ENCODE measurements at regions not wholly inside any gene's neighbourhood (a gene's known extent, or its start where the extent isn't known, plus 50 kb on each side); places are given as distances from the start of the nearest gene placed in this dataset.

DNA sequence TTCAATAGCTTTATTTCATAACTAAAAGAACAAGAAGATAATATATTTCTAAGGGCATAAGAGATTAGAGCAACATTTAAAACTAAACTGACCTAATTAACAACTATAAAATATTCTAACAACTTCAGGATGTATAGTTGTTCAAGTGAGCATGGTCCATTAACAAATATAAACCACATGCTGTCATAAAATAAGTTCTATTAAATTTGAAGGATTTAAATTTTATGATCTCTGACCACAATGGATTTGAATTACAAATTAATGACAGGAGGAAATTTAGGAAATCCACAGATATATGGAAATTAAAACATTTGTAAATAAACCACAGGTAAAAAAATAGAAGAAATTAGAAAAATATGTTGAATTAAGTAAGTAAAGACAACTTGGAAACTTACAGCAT lies 196.5 kb upstream of the PCDH20 start:
- H3K9me3 ChIP-seq: no peaks in the 10 kb centered on the region
- no peak overlapping the region for H3K4me3 ChIP-seq
- intact Hi-C loops (cut with DNase I): no loop called here
- no peak for DNase-seq (ENCODE audit: extremely low spot score)
- TF ChIP-seq EP300 (IDR thresholded peaks at IDR 0.05) (no peak), POLR2AphosphoS5 (IDR thresholded peaks at IDR 0.05) (no peak), POLR2A (IDR thresholded peaks at IDR 0.05; ENCODE audit: low read depth) (no peak), CTCF (IDR thresholded peaks at IDR 0.05) (no peak)
- H3K4me1 ChIP-seq: no peaks in the 10 kb centered on the region
- no peaks in the 10 kb centered on the region for H3K36me3 ChIP-seq
- H3K27ac ChIP-seq (replicated peaks in 1 of 4): no peak overlapping the region
- no peaks in the 10 kb centered on the region for H3K27me3 ChIP-seq

- TF ChIP-seq POLR2AphosphoS5 (IDR thresholded peaks at IDR 0.05): no peak
- no peak for TF ChIP-seq EP300 (IDR thresholded peaks at IDR 0.05)
- TF ChIP-seq POLR2A (IDR thresholded peaks at IDR 0.05; ENCODE audit: low read depth): no peak
- no peak for TF ChIP-seq CTCF (IDR thresholded peaks at IDR 0.05)
- Histone ChIP-seq H3K27me3 (no peaks in the 10 kb centered on the region), H3K27ac (replicated peaks in 1 of 4) (no peak overlapping the region), H3K4me3 (no peak overlapping the region), H3K9me3 (no peaks in the 10 kb centered on the region), H3K4me1 (no peaks in the 10 kb centered on the region), H3K36me3 (no peaks in the 10 kb centered on the region)
- no peak for DNase-seq (ENCODE audit: extremely low spot score)
- 95% methylated on average over 2 of the region's 3 CpGs for WGBS
- intact Hi-C loops (cut with DNase I): no loop called here
Observed at GRCh38 chr13:61608138-61608537, 192.5 kb upstream of the PCDH20 start.

- DNase-seq (ENCODE audit: extremely low spot score): no peak
- Histone ChIP-seq H3K27me3 (no peaks in the 10 kb centered on the region), H3K4me1 (no peaks in the 10 kb centered on the region), H3K36me3 (no peaks in the 10 kb centered on the region), H3K9me3 (no peaks in the 10 kb centered on the region), H3K4me3 (no peak overlapping the region), H3K27ac (replicated peaks in 1 of 4) (no peak overlapping the region)
- intact Hi-C loops (cut with DNase I): no loop called here
- WGBS: 60% methylated on average over 3 of the region's 3 CpGs
- TF ChIP-seq POLR2AphosphoS5 (IDR thresholded peaks at IDR 0.05): no peak
- TF ChIP-seq EP300 (IDR thresholded peaks at IDR 0.05): no peak
- no peak for TF ChIP-seq CTCF (IDR thresholded peaks at IDR 0.05)
- TF ChIP-seq POLR2A (IDR thresholded peaks at IDR 0.05; ENCODE audit: low read depth): no peak
Observed at GRCh38 chr13:61600360-61601033, 184.8 kb upstream of the PCDH20 start.

- no peak overlapping the region for H3K4me3 ChIP-seq
- intact Hi-C loops (cut with DNase I): no loop called here
- H3K4me1 ChIP-seq: no peaks in the 10 kb centered on the region
- TF ChIP-seq EP300 (IDR thresholded peaks at IDR 0.05) (no peak), POLR2AphosphoS5 (IDR thresholded peaks at IDR 0.05) (no peak), POLR2A (IDR thresholded peaks at IDR 0.05; ENCODE audit: low read depth) (no peak), CTCF (IDR thresholded peaks at IDR 0.05) (no peak)
- no peak overlapping the region for H3K27ac ChIP-seq (replicated peaks in 1 of 4)
- WGBS: 23% methylated on average over 2 of the region's 2 CpGs
- no peaks in the 10 kb centered on the region for H3K36me3 ChIP-seq
- no peak for DNase-seq (ENCODE audit: extremely low spot score)
- H3K9me3 ChIP-seq: no peaks in the 10 kb centered on the region
- H3K27me3 ChIP-seq: no peaks in the 10 kb centered on the region
Observed at GRCh38 chr13:61592489-61592888, 176.8 kb upstream of the PCDH20 start.

DNA sequence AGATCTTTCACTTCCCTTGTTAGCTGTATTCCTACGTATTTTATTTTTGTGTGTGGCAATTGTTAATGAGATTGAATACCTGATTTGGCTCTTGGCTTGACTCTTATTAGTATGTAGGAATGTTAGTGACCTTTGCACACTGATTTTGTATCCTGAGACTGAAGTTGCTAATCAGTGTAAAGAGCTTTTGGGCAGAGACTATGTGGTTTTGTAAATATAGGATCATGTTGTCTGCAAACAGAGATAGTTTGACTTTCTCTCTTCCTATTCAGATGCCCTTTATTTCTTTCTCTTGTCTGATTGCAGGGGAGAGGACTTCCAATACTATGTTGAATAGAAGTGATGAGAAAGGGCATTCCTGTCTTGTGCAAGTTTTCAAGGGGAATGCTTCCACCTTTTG lies 160.3 kb upstream of the PCDH20 start:
- H3K36me3 ChIP-seq: no peaks in the 10 kb centered on the region
- 64% methylated on average over 1 of the region's 1 CpG for WGBS
- no peaks in the 10 kb centered on the region for H3K9me3 ChIP-seq
- TF ChIP-seq CTCF (IDR thresholded peaks at IDR 0.05): no peak
- no peak for TF ChIP-seq EP300 (IDR thresholded peaks at IDR 0.05)
- TF ChIP-seq POLR2A (IDR thresholded peaks at IDR 0.05; ENCODE audit: low read depth): no peak
- no peak for TF ChIP-seq POLR2AphosphoS5 (IDR thresholded peaks at IDR 0.05)
- DNase-seq (ENCODE audit: extremely low spot score): no peak
- H3K27me3 ChIP-seq: no peaks in the 10 kb centered on the region
- no peak overlapping the region for H3K27ac ChIP-seq (replicated peaks in 1 of 4)
- intact Hi-C loops (cut with DNase I): no loop called here
- H3K4me1 ChIP-seq: no peaks in the 10 kb centered on the region
- H3K4me3 ChIP-seq: no peak overlapping the region

All from esophagus muscularis mucosa (tissue), 4 donors.